HEK293T (cell line): ENCODE measurements at regions not wholly inside any gene's neighbourhood (a gene's known extent, or its start where the extent isn't known, plus 50 kb on each side); places are given as distances from the start of the nearest gene placed in this dataset.

Experiments used
- BHLHE40 ChIP-seq: fragments of 450-650 bp; IDR thresholded peaks from 2 replicates; pipeline ENCODE4 v1.6.1; 2016; ENCODE audit warnings: mild to moderate bottlenecking, moderate library complexity, borderline replicate concordance
- ELF4 ChIP-seq: fragments of 450-650 bp; IDR thresholded peaks from 2 replicates; pipeline ENCODE4 v1.6.1; 2017; ENCODE audit warnings: antibody characterized with exemption
- FOXA1 ChIP-seq: fragments of 450-650 bp; IDR thresholded peaks from 2 replicates; pipeline ENCODE4 v1.6.1; 2016; ENCODE audit warnings: mild to moderate bottlenecking
- FOXM1 ChIP-seq: fragments of 450-650 bp; IDR thresholded peaks from 2 replicates; pipeline ENCODE4 v1.6.1; 2017; ENCODE audit warnings: mild to moderate bottlenecking, borderline replicate concordance
- L3MBTL2 ChIP-seq: fragments of 450-650 bp; conservative IDR thresholded peaks from 2 replicates; pipeline ENCODE4 v1.6.1; 2016; ENCODE audit warnings: mild to moderate bottlenecking
- PKNOX1 ChIP-seq: fragments of 450-650 bp; IDR thresholded peaks from 2 replicates; pipeline ENCODE4 v1.6.1; 2016
- SP1 ChIP-seq: fragments of 450-650 bp; IDR thresholded peaks from 2 replicates; pipeline ENCODE4 v1.6.1; 2017
- SUZ12 ChIP-seq: fragments of 450-650 bp; IDR thresholded peaks from 2 replicates; pipeline ENCODE4 v1.6.1; 2016; ENCODE audit warnings: mild to moderate bottlenecking

GRCh38 chr5:8462565-8462964 is 593.6 kb downstream of the MTRR start:
- TF ChIP-seq PKNOX1 (no peak), FOXA1 (no peak), SP1 (no peak), BHLHE40 (no peak), L3MBTL2 (no peak), ELF4 (no peak), SUZ12 (no peak), FOXM1 (no peak)
